WERI-Rb-1 (cell line): ENCODE measurements at regions not wholly inside any gene's neighbourhood (a gene's known extent, or its start where the extent isn't known, plus 50 kb on each side); places are given as distances from the start of the nearest gene placed in this dataset.

Experiments
- DNase-seq: peaks from one replicate; pipeline ENCODE4 v3.0.0-alpha.2; 2020
- H3K27ac ChIP-seq: fragments of 250-450 bp; sonication (Bioruptor Pico); 2 replicates; pipeline ENCODE4 v1.5.1; 2020; ENCODE audit warnings: mild to moderate bottlenecking, moderate library complexity
- H3K27me3 ChIP-seq: fragments of 250-450 bp; sonication (Bioruptor Pico); 2 replicates; pipeline ENCODE4 v1.5.1; 2021; ENCODE audit warnings: mild to moderate bottlenecking, low read depth, moderate library complexity; ENCODE audit not compliant: insufficient read depth, severe bottlenecking
- H3K36me3 ChIP-seq: fragments of 250-450 bp; sonication (Bioruptor Pico); 2 replicates; pipeline ENCODE4 v1.5.1; 2020; ENCODE audit warnings: mild to moderate bottlenecking, moderate library complexity
- H3K4me3 ChIP-seq: 2 replicates; pipeline ENCODE4 v1.5.1; 2011; ENCODE audit warnings: low read depth, mild to moderate bottlenecking, control low read depth, low read length
- H3K9me3 ChIP-seq: fragments of 250-450 bp; sonication (Bioruptor Pico); 2 replicates; pipeline ENCODE4 v1.5.1; 2021; ENCODE audit warnings: mild to moderate bottlenecking, moderate library complexity; ENCODE audit not compliant: severe bottlenecking
- TF ChIP-seq, protein P1 (sequence below): IDR thresholded peaks from 2 replicates; pipeline ENCODE4 v1.5.1; 2011; ENCODE audit warnings: low read depth, mild to moderate bottlenecking, control low read depth, inconsistent platforms, low read length

GRCh38 chr20:12928755-12929401 lies 79.9 kb upstream of the SPTLC3 start:
- Histone ChIP-seq H3K27ac (no peak overlapping the region), H3K27me3 (no peaks in the 10 kb centered on the region), H3K36me3 (no peaks in the 10 kb centered on the region), H3K4me3 (no peak overlapping the region), H3K9me3 (no peaks in the 10 kb centered on the region)
- no peak for DNase-seq
- TF ChIP-seq, protein P1, sequence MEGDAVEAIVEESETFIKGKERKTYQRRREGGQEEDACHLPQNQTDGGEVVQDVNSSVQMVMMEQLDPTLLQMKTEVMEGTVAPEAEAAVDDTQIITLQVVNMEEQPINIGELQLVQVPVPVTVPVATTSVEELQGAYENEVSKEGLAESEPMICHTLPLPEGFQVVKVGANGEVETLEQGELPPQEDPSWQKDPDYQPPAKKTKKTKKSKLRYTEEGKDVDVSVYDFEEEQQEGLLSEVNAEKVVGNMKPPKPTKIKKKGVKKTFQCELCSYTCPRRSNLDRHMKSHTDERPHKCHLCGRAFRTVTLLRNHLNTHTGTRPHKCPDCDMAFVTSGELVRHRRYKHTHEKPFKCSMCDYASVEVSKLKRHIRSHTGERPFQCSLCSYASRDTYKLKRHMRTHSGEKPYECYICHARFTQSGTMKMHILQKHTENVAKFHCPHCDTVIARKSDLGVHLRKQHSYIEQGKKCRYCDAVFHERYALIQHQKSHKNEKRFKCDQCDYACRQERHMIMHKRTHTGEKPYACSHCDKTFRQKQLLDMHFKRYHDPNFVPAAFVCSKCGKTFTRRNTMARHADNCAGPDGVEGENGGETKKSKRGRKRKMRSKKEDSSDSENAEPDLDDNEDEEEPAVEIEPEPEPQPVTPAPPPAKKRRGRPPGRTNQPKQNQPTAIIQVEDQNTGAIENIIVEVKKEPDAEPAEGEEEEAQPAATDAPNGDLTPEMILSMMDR = no peak

GRCh38 chr20:12936020-12936419 lies 72.8 kb upstream of the SPTLC3 start:
- H3K36me3 ChIP-seq = no peaks in the 10 kb centered on the region
- no peaks in the 10 kb centered on the region for H3K27me3 ChIP-seq
- no peaks in the 10 kb centered on the region for H3K9me3 ChIP-seq
- no peak overlapping the region for H3K4me3 ChIP-seq
- TF ChIP-seq, protein P1 = no peak
- no peak for DNase-seq
- H3K27ac ChIP-seq = no peak overlapping the region

- no peak for DNase-seq
- no peak overlapping the region for H3K27ac ChIP-seq
- no peaks in the 10 kb centered on the region for H3K27me3 ChIP-seq
- TF ChIP-seq, protein P1 = no peak
- no peaks in the 10 kb centered on the region for H3K36me3 ChIP-seq
- no peak overlapping the region for H3K4me3 ChIP-seq
- H3K9me3 ChIP-seq = no peaks in the 10 kb centered on the region
Measured at GRCh38 chr20:12936524-12936923, 72.2 kb upstream of the SPTLC3 start.

DNA sequence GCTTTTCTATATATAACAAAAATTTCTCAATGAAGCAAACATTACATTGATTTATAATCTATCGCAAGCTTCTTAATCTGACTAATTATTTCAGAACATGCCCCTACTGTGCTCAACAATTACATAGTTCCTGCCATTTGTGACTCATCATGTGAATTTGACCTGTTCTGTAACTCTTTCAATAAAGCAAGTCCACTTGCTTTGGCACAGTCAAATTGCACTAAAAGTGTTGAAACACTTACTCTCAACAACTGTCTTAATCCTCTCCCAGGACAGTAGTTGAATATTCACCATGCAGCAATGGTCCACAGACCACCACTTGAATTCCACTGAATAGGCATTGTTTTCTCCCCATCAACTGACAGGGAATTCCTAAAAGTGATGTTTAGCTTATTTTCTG lies 67.7 kb upstream of the SPTLC3 start:
- Histone ChIP-seq H3K36me3 (no peaks in the 10 kb centered on the region), H3K9me3 (no peaks in the 10 kb centered on the region), H3K27ac (no peak overlapping the region), H3K27me3 (no peaks in the 10 kb centered on the region), H3K4me3 (no peak overlapping the region)
- no peak for DNase-seq
- TF ChIP-seq, protein P1 = no peak

DNA sequence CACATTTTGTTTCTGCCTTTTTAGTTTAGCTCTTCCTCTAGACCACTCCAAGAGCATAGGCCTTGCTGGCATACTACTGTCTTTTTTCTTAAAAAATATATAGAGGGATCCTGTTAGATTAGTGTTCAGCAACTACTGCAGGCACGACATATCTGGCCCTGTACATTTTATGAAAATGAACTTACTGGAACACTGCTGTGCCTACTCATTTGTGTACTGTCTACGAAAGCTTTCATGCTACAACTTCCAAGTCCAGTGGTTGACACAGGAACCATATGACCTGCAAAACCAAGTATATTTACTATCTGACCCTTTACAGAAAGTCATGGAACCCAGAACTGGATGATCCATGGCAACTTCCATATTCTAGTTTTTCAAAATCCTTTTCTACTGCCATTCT lies 66.6 kb upstream of the SPTLC3 start:
- H3K4me3 ChIP-seq = no peak overlapping the region
- TF ChIP-seq, protein P1 = no peak
- no peak for DNase-seq
- no peaks in the 10 kb centered on the region for H3K36me3 ChIP-seq
- H3K9me3 ChIP-seq = no peaks in the 10 kb centered on the region
- H3K27me3 ChIP-seq = no peaks in the 10 kb centered on the region
- no peak overlapping the region for H3K27ac ChIP-seq

DNA sequence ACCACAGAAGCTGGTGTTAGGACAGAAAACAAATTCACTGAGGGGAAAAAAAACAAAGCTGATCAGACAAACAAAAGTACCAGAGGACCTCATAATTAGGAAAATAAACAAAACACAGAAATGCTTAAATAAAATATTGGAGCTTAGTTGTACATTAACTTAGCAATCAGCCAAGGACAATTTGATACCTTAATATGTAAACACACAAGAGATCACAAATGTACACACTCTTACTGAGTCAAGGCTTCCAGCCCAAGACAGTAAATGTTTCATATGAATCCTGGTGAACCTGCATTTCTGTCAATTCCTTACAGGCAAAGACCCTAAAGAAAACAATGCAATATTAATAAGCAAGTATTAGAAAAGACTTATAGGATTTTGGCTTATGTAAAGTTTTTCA lies 62.0 kb upstream of the SPTLC3 start:
- no peaks in the 10 kb centered on the region for H3K27me3 ChIP-seq
- H3K9me3 ChIP-seq = no peaks in the 10 kb centered on the region
- H3K27ac ChIP-seq = no peak overlapping the region
- H3K36me3 ChIP-seq = no peaks in the 10 kb centered on the region
- no peak for DNase-seq
- no peak overlapping the region for H3K4me3 ChIP-seq
- TF ChIP-seq, protein P1 = no peak
